ENCODE measurements at regions not wholly inside any gene's neighbourhood (a gene's known extent, or its start where the extent isn't known, plus 50 kb on each side); places are given as distances from the start of the nearest gene placed in this dataset.

GRCh38 chr15:100759698-100760356, 119.8 kb upstream of the ALDH1A3 start:
- Mint-ChIP-seq H3K27me3 (ENCODE audit: insufficient read depth, low read depth, poor library complexity) (peaks cover 5% of the 10 kb centered on the region), H3K4me3 (no peak overlapping the region), H3K36me3 (ENCODE audit: low read depth) (no peaks in the 10 kb centered on the region), H3K4me1 (peaks cover 17% of the 10 kb centered on the region), H3K9me3 (no peaks in the 10 kb centered on the region; the same call in 2 of the 3 replicates), H3K27ac (no peak overlapping the region)
- Histone ChIP-seq H3K27me3 (ENCODE audit: insufficient read depth) (no peaks in the 10 kb centered on the region), H3K4me1 (ENCODE audit: insufficient read depth) (no peaks in the 10 kb centered on the region; the same call in 1 of the 2 replicates), H3K79me2 (replicated peaks; ENCODE audit: insufficient read depth) (no peaks in the 10 kb centered on the region), H3K4me3 (no peak overlapping the region), H3F3A (replicated peaks; ENCODE audit: low read depth) (no peaks in the 10 kb centered on the region), H4K20me1 (replicated peaks; ENCODE audit: insufficient read depth) (no peaks in the 10 kb centered on the region), H3K36me3 (ENCODE audit: insufficient read depth) (no peaks in the 10 kb centered on the region), H3K9me2 (ENCODE audit: insufficient read depth) (no peaks in the 10 kb centered on the region), H2AFZ (peak overlapping the region; percentile 0; the same call in 1 of the 2 replicates), H3K4me2 (no peak overlapping the region), H3K27ac (ENCODE audit: low read depth) (no peak overlapping the region)
- ATAC-seq (peak; percentile 39; the same call in 2 of the 3 replicates), DNase-seq (ENCODE audit: low spot score) (no peak)
- TF ChIP-seq NANOG (IDR thresholded peaks at IDR 0.05; ENCODE audit: borderline replicate concordance) (no peak), ETS1 (IDR thresholded peaks at IDR 0.05) (no peak), STAT1 (IDR thresholded peaks at IDR 0.05; ENCODE audit: unreplicated experiment) (no peak), EZH2 (IDR thresholded peaks at IDR 0.05; ENCODE audit: low read depth, unreplicated experiment) (no peak), CTCF (conservative IDR thresholded peaks at IDR 0.05; ENCODE audit: low read depth in 2 of 2) (no peak), JUNB (IDR thresholded peaks at IDR 0.05; ENCODE audit: unreplicated experiment) (no peak), ZNF462 (CRISPR knock-in tag; IDR thresholded peaks at IDR 0.05) (no peak), EZH2phosphoT487 (IDR thresholded peaks at IDR 0.05; ENCODE audit: unreplicated experiment) (no peak), ZNF114 (CRISPR knock-in tag; IDR thresholded peaks at IDR 0.05) (no peak), REST (IDR thresholded peaks at IDR 0.05; ENCODE audit: unreplicated experiment) (no peak), ZNF331 (CRISPR knock-in tag; IDR thresholded peaks at IDR 0.05; ENCODE audit: low read depth) (no peak), POLR2AphosphoS5 (IDR thresholded peaks at IDR 0.05; ENCODE audit: low read depth) (no peak)

All from GM23338 (cell line).